Osteoblast (primary cell): ENCODE measurements at regions not wholly inside any gene's neighbourhood (a gene's known extent, or its start where the extent isn't known, plus 50 kb on each side); places are given as distances from the start of the nearest gene placed in this dataset.
A peak's percentile ranks its signal among the peaks of the same experiment; 100 is the strongest.

ENCODE experiments used
- DNase-seq: peaks from one replicate; pipeline ENCODE4 v3.0.0; 2011; ENCODE audit warnings: low spot score, mixed read lengths; ENCODE audit not compliant: insufficient read length; ENCODE audit errors: missing footprints
- H2AFZ ChIP-seq: 2 replicates; pipeline ENCODE4 v1.6.0; 2011; ENCODE audit warnings: mild to moderate bottlenecking, low read length
- H3K27ac ChIP-seq: 2 replicates; pipeline ENCODE4 v1.5.1; 2011; ENCODE audit warnings: mild to moderate bottlenecking, low read depth, low read length, moderate library complexity
- H3K27me3 ChIP-seq: 2 replicates; pipeline ENCODE4 v1.6.0; 2012; ENCODE audit warnings: mild to moderate bottlenecking, control low read depth, inconsistent platforms, low read length, moderate library complexity; ENCODE audit not compliant: insufficient read depth
- H3K36me3 ChIP-seq: 2 replicates; pipeline ENCODE4 v1.5.1; 2011; ENCODE audit warnings: mild to moderate bottlenecking, low read length, control low read depth, moderate library complexity; ENCODE audit not compliant: insufficient read depth
- H3K4me1 ChIP-seq: 2 replicates; pipeline ENCODE4 v1.5.1; 2011; ENCODE audit warnings: mild to moderate bottlenecking, low read length, control low read depth, moderate library complexity; ENCODE audit not compliant: insufficient read depth
- H3K4me2 ChIP-seq: 2 replicates; pipeline ENCODE4 v1.6.0; 2011; ENCODE audit warnings: mild to moderate bottlenecking, low read length; ENCODE audit not compliant: insufficient read depth
- H3K4me3 ChIP-seq: fragments of 200-600 bp; sonication (generic); 3 replicates; pipeline ENCODE4 v1.5.1; 2012; ENCODE audit warnings: mild to moderate bottlenecking, low read length, inconsistent platforms; ENCODE audit not compliant: insufficient read depth
- H3K79me2 ChIP-seq: 2 replicates; pipeline ENCODE4 v1.6.0; 2012; ENCODE audit warnings: mild to moderate bottlenecking, low read length, control low read depth, inconsistent platforms; ENCODE audit not compliant: insufficient read depth
- H3K9me3 ChIP-seq: 2 replicates; pipeline ENCODE4 v1.5.1; 2011; ENCODE audit warnings: low read depth, low read length, control low read depth
- H4K20me1 ChIP-seq: 2 replicates; pipeline ENCODE4 v1.6.0; 2012; ENCODE audit warnings: mild to moderate bottlenecking, low read length, control low read depth; ENCODE audit not compliant: insufficient read depth
- TF ChIP-seq, protein P1 (sequence below): IDR thresholded peaks from 2 replicates; pipeline ENCODE4 v1.5.1; 2011; ENCODE audit warnings: mild to moderate bottlenecking, low read depth, low read length, moderate library complexity; ENCODE audit errors: extremely low read depth

DNA sequence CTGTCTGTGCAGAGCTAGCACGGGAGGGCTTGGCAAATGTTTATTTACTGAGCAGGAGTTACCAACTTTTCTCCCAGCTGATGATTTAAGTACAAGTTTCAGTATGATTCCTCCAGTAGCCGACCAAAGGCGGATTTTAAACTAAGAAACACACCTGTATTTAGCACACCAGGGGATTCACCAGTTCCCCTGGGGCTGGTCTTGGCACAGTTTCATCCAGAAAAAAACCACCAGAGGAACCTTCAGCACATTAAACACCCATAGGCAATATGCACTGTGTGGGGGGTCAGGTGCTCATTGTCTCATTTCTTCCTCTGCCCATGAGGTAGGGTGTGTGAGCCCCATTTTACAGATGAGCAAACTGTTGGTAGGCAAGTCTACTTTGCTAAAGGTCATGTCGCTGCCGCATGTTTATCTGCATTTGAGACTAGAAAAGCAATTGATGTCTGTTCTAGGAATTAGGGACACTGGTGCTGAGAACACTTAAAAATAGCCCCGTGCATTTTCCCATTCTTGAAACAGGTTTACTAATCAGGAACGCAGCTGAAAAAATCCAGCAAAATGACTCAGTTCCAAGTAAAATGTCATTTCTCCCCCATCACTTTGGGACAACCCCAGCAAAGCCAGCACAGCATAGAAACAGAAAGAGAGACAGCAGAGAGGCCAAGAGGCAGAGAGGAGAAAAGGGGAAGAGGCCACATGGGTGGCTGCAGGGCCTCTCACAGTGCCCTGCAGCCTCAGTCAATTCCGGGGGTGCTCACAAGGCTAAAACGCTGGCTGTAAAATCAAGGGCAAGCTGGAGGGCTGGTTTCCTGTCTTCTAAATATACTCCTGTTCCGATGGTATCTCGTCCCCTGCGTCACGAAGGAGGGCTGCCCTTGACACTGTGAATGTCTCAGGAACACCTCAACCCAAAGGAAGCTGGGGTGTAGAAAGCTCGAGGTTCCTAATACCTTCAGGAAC is 166.8 kb upstream of the ID2 start:
- peak; percentile 59 for DNase-seq
- no peak overlapping the region for H3K27ac ChIP-seq
- no peak overlapping the region for H2AFZ ChIP-seq
- no peak overlapping the region for H3K4me2 ChIP-seq
- peaks cover 26% of the 10 kb centered on the region for H3K27me3 ChIP-seq
- H4K20me1 ChIP-seq, result no peaks in the 10 kb centered on the region
- H3K36me3 ChIP-seq, result no peaks in the 10 kb centered on the region
- TF ChIP-seq, protein P1, sequence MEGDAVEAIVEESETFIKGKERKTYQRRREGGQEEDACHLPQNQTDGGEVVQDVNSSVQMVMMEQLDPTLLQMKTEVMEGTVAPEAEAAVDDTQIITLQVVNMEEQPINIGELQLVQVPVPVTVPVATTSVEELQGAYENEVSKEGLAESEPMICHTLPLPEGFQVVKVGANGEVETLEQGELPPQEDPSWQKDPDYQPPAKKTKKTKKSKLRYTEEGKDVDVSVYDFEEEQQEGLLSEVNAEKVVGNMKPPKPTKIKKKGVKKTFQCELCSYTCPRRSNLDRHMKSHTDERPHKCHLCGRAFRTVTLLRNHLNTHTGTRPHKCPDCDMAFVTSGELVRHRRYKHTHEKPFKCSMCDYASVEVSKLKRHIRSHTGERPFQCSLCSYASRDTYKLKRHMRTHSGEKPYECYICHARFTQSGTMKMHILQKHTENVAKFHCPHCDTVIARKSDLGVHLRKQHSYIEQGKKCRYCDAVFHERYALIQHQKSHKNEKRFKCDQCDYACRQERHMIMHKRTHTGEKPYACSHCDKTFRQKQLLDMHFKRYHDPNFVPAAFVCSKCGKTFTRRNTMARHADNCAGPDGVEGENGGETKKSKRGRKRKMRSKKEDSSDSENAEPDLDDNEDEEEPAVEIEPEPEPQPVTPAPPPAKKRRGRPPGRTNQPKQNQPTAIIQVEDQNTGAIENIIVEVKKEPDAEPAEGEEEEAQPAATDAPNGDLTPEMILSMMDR, result no peak
- H3K79me2 ChIP-seq, result no peaks in the 10 kb centered on the region
- no peaks in the 10 kb centered on the region for H3K9me3 ChIP-seq
- no peak overlapping the region for H3K4me3 ChIP-seq
- H3K4me1 ChIP-seq, result peaks cover 10% of the 10 kb centered on the region

DNA sequence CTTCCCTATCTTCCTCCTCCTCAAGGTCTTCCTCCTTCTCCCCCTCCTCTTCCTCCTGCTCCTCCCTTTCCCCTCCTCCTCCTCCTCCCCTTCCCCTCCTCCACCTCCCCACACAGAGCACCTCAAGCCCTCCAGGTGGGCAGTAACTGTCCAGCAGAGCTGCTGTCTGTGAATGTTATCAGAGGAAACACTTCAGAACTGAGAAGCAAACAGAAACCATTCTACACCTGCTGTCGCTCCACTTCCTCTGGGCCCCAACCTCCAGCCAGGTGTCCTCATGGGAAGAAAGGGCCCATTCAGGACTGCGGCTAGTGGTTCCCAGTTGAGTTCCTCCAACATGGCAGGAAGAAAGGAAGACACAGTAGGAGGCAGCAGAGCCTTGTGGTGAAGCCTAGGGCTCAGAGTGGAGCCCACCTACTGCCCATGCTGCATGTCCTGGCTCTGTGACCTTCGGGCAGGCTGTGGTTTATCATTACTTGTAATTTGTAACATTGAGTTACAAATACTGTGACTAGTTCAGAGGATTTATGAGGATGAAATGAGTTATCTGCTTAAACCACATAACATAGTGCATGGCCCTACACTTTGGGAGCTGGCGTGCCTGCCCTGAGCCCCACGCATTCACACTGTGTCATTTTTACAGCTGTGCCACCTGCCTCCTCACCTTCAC is 165.9 kb upstream of the ID2 start:
- H3K4me3 ChIP-seq, result no peak overlapping the region
- no peaks in the 10 kb centered on the region for H3K36me3 ChIP-seq
- H3K27ac ChIP-seq, result no peak overlapping the region
- H3K9me3 ChIP-seq, result no peaks in the 10 kb centered on the region
- no peak overlapping the region for H3K4me2 ChIP-seq
- TF ChIP-seq, protein P1, result no peak
- peaks cover 10% of the 10 kb centered on the region for H3K4me1 ChIP-seq
- no peak overlapping the region for H2AFZ ChIP-seq
- no peaks in the 10 kb centered on the region for H3K79me2 ChIP-seq
- peak; percentile 66 for DNase-seq
- no peaks in the 10 kb centered on the region for H4K20me1 ChIP-seq
- H3K27me3 ChIP-seq, result peaks cover 26% of the 10 kb centered on the region

DNA sequence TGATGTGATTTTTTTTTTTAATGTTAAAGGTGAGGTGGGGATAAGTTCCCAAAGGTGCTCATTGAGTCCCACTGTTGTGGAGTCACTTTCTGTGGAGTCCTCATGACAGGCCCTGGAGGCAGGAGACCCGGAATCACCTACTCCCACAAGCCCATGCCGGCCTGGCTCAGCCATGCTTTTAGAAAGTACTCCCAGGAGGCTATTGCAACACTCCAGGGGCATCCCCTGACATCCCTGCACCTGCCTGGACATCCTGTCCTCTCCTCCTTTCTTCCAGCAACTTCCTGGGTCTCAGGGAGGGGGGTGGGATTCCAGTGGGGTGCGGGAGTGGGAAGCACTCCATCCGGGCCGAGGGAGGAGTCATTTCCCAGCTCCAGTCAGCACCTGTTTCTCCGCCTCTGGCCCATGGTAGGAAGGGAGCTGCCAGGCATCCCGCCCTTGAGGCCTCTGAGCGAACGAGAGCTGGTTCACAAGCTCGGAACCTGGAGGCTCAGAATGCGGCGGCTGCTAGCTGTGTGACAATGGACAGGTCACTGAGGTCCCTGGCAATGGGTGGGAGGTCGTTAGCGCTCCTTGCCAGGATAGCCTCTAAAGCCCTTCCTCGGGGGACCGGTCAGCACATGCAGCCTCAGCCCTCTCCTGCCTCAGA is 163.9 kb upstream of the ID2 start:
- no peaks in the 10 kb centered on the region for H4K20me1 ChIP-seq
- no peak overlapping the region for H2AFZ ChIP-seq
- no peak overlapping the region for H3K4me2 ChIP-seq
- TF ChIP-seq, protein P1, result no peak
- no peaks in the 10 kb centered on the region for H3K4me1 ChIP-seq
- DNase-seq, result no peak
- no peaks in the 10 kb centered on the region for H3K79me2 ChIP-seq
- no peak overlapping the region for H3K27ac ChIP-seq
- H3K4me3 ChIP-seq, result no peak overlapping the region
- no peaks in the 10 kb centered on the region for H3K36me3 ChIP-seq
- H3K9me3 ChIP-seq, result no peaks in the 10 kb centered on the region
- peaks cover 26% of the 10 kb centered on the region for H3K27me3 ChIP-seq
